ENCODE measurements at regions not wholly inside any gene's neighbourhood (a gene's known extent, or its start where the extent isn't known, plus 50 kb on each side); places are given as distances from the start of the nearest gene placed in this dataset.

DNA sequence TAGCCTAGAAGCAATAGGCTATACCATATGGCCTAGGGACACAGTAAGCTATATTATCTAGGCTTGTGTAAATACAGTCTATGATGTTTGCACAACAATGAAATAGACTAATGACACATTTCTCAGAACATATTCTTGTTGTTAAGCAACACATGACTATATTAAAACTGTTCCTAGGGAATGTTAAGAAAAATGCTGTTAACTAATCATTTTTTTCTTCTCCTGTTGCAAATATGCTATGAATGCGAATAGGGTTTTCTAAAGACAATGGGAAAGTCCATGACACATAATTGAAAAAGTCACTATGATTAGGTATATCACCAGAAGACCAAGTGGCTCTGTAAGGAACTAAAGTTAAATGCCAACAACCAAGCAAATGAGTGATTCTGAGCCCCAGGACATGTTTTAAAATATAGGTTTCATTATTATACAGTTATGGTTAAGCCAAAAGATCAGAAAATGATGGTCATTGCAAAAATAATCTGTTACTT is 454.0 kb upstream of the SORCS1 start:
- Mint-ChIP-seq H3K36me3 (no peaks in the 10 kb centered on the region), H3K4me1 (no peaks in the 10 kb centered on the region), H3K9me3 (peaks cover 5% of the 10 kb centered on the region), H3K27ac (no peak overlapping the region), H3K4me3 (no peak overlapping the region), H3K27me3 (no peaks in the 10 kb centered on the region)
- DNase-seq, result no peak

- Mint-ChIP-seq H3K36me3 (no peaks in the 10 kb centered on the region), H3K27ac (no peak overlapping the region), H3K4me3 (no peak overlapping the region), H3K27me3 (no peaks in the 10 kb centered on the region), H3K4me1 (no peaks in the 10 kb centered on the region), H3K9me3 (peaks cover 7% of the 10 kb centered on the region)
- no peak for DNase-seq
Measured at GRCh38 chr10:107616463-107617410, 452.2 kb upstream of the SORCS1 start.

DNA sequence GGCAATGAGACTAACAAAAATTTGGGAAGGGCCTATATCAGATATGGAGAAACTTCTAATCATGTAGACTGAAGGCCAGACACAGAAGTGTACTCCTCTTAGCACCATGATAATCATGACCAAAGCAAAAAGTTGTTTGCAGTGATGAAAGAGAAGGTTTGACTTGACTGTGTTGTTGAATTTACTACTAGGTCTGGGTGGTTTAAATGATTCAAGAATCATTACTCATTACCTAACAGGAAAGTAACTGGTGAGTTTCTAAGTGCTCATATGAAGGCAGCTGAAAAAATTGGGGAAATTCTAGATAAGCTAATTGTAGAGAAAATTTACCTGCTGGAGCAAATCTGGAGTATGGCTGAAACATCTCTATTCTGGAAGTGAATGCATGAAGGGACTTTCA is 451.5 kb upstream of the SORCS1 start:
- H3K27me3 Mint-ChIP-seq, result no peaks in the 10 kb centered on the region
- no peaks in the 10 kb centered on the region for H3K36me3 Mint-ChIP-seq
- H3K9me3 Mint-ChIP-seq, result peaks cover 7% of the 10 kb centered on the region
- DNase-seq, result no peak
- H3K27ac Mint-ChIP-seq, result no peak overlapping the region
- no peak overlapping the region for H3K4me3 Mint-ChIP-seq
- no peaks in the 10 kb centered on the region for H3K4me1 Mint-ChIP-seq

GRCh38 chr10:107614939-107615685 is 450.6 kb upstream of the SORCS1 start:
- Mint-ChIP-seq H3K9me3 (peaks cover 7% of the 10 kb centered on the region), H3K27ac (no peak overlapping the region), H3K27me3 (no peaks in the 10 kb centered on the region), H3K4me3 (no peak overlapping the region), H3K36me3 (no peaks in the 10 kb centered on the region), H3K4me1 (no peaks in the 10 kb centered on the region)
- no peak for DNase-seq

DNA sequence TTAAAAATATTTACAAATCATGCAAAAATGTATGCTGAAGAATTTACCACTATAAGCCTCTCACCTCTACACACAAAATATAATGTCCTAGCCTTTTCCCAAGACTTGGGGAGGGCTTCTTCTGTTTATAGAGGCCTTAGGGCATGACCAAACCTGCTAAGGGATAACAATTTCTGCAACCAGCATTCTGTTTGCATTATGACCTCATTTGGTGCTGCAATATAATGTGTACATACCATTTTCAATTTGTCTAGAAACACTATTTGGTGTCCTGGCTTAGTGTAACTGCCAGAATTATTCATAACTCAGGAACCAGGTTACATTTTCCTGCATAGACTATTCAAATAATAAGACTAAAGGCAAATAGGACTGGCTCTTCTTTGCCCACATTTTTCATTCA is 446.6 kb upstream of the SORCS1 start:
- peaks cover 4% of the 10 kb centered on the region for H3K9me3 Mint-ChIP-seq
- H3K27me3 Mint-ChIP-seq, result no peaks in the 10 kb centered on the region

DNA sequence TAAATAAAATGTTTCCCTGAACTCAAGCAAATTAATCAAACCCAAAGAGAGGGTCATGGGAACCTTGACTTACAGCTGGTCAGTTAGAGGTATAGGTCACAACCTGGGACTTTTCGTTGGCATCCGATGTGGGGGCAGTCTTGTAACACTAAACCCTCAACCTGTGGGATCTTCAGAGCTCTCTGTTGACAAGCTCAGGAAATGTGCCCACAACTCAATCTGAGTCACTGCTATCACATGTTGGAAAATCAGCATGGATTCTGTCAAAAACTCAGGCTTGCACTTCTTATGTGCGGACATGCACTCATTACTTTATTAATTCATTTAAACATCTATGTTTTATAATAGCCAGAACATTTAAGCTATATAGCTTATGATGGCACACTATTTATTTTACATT is 424.6 kb upstream of the SORCS1 start:
- peaks cover 8% of the 10 kb centered on the region for H3K9me3 Mint-ChIP-seq
- no peak for DNase-seq
- no peaks in the 10 kb centered on the region for H3K27me3 Mint-ChIP-seq
- no peaks in the 10 kb centered on the region for H3K4me1 Mint-ChIP-seq
- H3K4me3 Mint-ChIP-seq, result no peak overlapping the region
- H3K27ac Mint-ChIP-seq, result no peak overlapping the region
- no peaks in the 10 kb centered on the region for H3K36me3 Mint-ChIP-seq

More for the DNA sequence above, 446.6 kb upstream of the SORCS1 start:
- DNase-seq, result no peak
- Mint-ChIP-seq H3K36me3 (no peaks in the 10 kb centered on the region), H3K27ac (no peak overlapping the region), H3K4me1 (no peaks in the 10 kb centered on the region), H3K4me3 (no peak overlapping the region)

DNA sequence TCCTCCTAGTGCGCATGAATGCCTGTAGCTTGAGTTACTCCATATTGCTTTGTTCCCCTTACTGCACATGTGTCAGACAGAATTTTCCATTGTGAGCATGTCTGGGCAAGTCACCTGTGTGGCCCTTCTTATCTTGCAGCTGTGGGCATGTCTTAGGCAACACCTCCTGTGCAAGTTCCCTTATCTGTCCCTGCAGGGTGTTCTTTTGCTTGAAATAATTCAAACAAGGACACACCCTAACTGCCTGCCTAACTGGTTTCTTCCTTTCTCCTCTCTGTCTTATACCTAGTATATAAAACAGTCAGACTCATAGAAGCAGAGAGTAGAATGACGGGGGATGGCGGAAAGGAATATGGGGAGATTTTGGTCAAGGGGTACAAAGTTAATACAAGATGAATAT is 421.1 kb upstream of the SORCS1 start:
- Mint-ChIP-seq H3K27ac (no peak overlapping the region), H3K4me1 (no peaks in the 10 kb centered on the region), H3K36me3 (no peaks in the 10 kb centered on the region), H3K27me3 (no peaks in the 10 kb centered on the region), H3K9me3 (peaks cover 7% of the 10 kb centered on the region), H3K4me3 (no peak overlapping the region)
- DNase-seq, result no peak

DNA sequence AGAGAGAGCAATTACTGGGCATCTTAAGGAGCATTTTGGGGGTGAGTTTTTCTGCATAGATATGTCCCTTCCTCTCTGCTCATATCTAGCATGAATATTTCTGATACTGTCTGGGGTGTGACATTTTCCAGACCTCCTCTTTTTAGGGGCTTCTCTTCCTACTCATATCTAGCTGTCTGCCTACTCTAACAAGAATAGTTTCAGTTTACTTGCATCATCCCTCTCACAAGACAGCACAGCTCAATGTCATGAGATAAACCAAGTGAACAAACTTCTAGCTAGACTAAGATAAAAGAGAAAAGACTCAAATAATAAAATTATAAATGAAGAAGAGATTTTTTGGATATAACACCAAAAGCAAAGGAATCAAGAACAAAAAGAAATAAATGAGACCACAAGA is 419.5 kb upstream of the SORCS1 start:
- no peak overlapping the region for H3K27ac Mint-ChIP-seq
- no peak for DNase-seq
- H3K9me3 Mint-ChIP-seq, result peaks cover 7% of the 10 kb centered on the region
- H3K27me3 Mint-ChIP-seq, result no peaks in the 10 kb centered on the region
- no peaks in the 10 kb centered on the region for H3K36me3 Mint-ChIP-seq
- H3K4me3 Mint-ChIP-seq, result no peak overlapping the region
- no peaks in the 10 kb centered on the region for H3K4me1 Mint-ChIP-seq

- H3K4me3 Mint-ChIP-seq, result no peak overlapping the region
- H3K4me1 Mint-ChIP-seq, result no peaks in the 10 kb centered on the region
- no peak overlapping the region for H3K27ac Mint-ChIP-seq
- peaks cover 6% of the 10 kb centered on the region for H3K9me3 Mint-ChIP-seq
- DNase-seq, result no peak
- no peaks in the 10 kb centered on the region for H3K27me3 Mint-ChIP-seq
- no peaks in the 10 kb centered on the region for H3K36me3 Mint-ChIP-seq
Measured at GRCh38 chr10:107579970-107580369, 415.5 kb upstream of the SORCS1 start.

DNA sequence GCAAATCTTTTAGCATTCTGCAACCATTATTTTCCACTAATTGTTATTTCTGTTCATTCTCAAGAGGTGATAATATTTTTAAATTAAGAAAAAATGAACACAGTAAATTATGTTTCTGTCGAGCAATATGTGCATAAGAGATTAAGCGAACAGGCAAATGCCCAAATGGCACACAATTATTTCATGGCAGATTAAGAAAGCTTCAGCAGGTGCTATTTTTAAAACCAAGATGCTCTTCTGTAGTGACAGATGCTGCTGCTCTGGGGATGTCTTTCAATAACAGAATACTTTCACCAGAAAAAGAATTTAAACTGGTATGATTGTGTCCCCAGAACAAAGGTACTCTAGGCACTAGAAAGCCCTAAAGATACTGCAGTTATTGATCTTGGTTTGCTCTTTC is 412.7 kb upstream of the SORCS1 start:
- no peak overlapping the region for H3K4me3 Mint-ChIP-seq
- DNase-seq, result no peak
- H3K27ac Mint-ChIP-seq, result no peak overlapping the region
- no peaks in the 10 kb centered on the region for H3K36me3 Mint-ChIP-seq
- H3K4me1 Mint-ChIP-seq, result no peaks in the 10 kb centered on the region
- no peaks in the 10 kb centered on the region for H3K27me3 Mint-ChIP-seq
- H3K9me3 Mint-ChIP-seq, result peaks cover 9% of the 10 kb centered on the region

GRCh38 chr10:107576746-107577145 is 412.2 kb upstream of the SORCS1 start:
- H3K4me1 Mint-ChIP-seq, result no peaks in the 10 kb centered on the region
- H3K4me3 Mint-ChIP-seq, result no peak overlapping the region
- H3K36me3 Mint-ChIP-seq, result no peaks in the 10 kb centered on the region
- no peak for DNase-seq
- no peaks in the 10 kb centered on the region for H3K27me3 Mint-ChIP-seq
- H3K27ac Mint-ChIP-seq, result no peak overlapping the region
- H3K9me3 Mint-ChIP-seq, result peaks cover 9% of the 10 kb centered on the region

DNA sequence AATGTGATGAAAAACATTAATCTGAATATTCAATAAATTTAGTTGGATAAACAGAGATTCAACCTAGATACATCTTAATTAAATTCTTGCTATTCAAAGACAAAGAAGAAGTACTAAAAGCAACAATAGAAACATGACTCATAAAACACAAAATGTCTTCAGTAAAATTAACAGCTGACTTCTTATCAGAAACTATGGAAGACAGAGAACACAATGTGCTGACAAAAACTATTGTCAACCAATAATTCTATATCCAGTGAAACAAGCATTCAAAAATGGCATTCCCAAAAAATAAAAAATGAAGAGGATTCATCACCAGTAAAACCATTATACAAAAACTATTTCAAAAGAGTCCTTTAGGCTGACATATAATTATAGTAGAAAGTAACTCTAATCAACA is 400.5 kb upstream of the SORCS1 start:
- Mint-ChIP-seq H3K4me3 (no peak overlapping the region), H3K4me1 (no peaks in the 10 kb centered on the region), H3K27me3 (no peaks in the 10 kb centered on the region), H3K36me3 (no peaks in the 10 kb centered on the region), H3K27ac (no peak overlapping the region), H3K9me3 (peaks cover 15% of the 10 kb centered on the region)
- no peak for DNase-seq

GRCh38 chr10:107561136-107561650 is 396.7 kb upstream of the SORCS1 start:
- no peak for DNase-seq
- Mint-ChIP-seq H3K36me3 (no peaks in the 10 kb centered on the region), H3K27ac (no peak overlapping the region), H3K4me1 (no peaks in the 10 kb centered on the region), H3K27me3 (no peaks in the 10 kb centered on the region), H3K4me3 (no peak overlapping the region), H3K9me3 (peaks cover 4% of the 10 kb centered on the region)

- Mint-ChIP-seq H3K27me3 (no peaks in the 10 kb centered on the region), H3K9me3 (peaks cover 2% of the 10 kb centered on the region), H3K4me3 (no peak overlapping the region), H3K27ac (no peak overlapping the region), H3K4me1 (no peaks in the 10 kb centered on the region), H3K36me3 (no peaks in the 10 kb centered on the region)
- DNase-seq, result no peak
Measured at GRCh38 chr10:107557916-107558315, 393.4 kb upstream of the SORCS1 start.

DNA sequence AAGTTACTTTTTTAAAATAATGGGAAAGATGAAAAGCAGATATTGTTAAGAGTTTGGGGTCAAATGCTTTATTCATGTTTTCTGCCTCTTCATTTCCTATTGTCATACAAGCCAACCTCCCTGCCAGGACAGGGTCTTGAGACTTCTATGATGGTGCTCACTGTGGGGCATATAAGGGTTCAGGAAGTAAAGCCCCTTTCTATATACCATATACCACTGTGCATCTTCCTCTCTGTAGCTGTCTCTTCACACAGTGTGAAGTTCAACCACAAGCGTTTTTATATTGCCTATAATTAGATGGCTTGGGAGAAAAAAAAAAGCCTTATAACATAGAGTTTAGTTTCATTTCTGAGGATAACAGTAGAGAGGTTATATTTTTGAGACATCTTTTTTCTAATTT is 389.8 kb upstream of the SORCS1 start:
- H3K27ac Mint-ChIP-seq, result no peak overlapping the region
- H3K4me1 Mint-ChIP-seq, result no peaks in the 10 kb centered on the region
- peaks cover 6% of the 10 kb centered on the region for H3K9me3 Mint-ChIP-seq
- no peaks in the 10 kb centered on the region for H3K36me3 Mint-ChIP-seq
- DNase-seq, result no peak
- no peaks in the 10 kb centered on the region for H3K27me3 Mint-ChIP-seq
- H3K4me3 Mint-ChIP-seq, result no peak overlapping the region

All from activated naive CD8-positive, alpha-beta T cell treated with anti-CD3 and anti-CD28 coated beads for 36 hours (primary cell).